ENCODE measurements at regions not wholly inside any gene's neighbourhood (a gene's known extent, or its start where the extent isn't known, plus 50 kb on each side); places are given as distances from the start of the nearest gene placed in this dataset.

- ChIA-PET CTCF (no interaction called here), POLR2A (ENCODE audit: unreplicated experiment) (no interaction called here)
- Histone ChIP-seq H3K27ac (no peak overlapping the region), H3F3A (ENCODE audit: insufficient read depth, low read depth) (no peaks in the 10 kb centered on the region), H3K9me3 (ENCODE audit: insufficient read depth, low read depth) (no peaks in the 10 kb centered on the region), H3K36me3 (ENCODE audit: low read depth) (no peaks in the 10 kb centered on the region), H3K27me3 (ENCODE audit: insufficient read depth, low read depth) (peaks cover 17% of the 10 kb centered on the region), H2AFZ (no peak overlapping the region), H4K20me1 (ENCODE audit: insufficient read depth) (no peaks in the 10 kb centered on the region), H3K4me2 (no peak overlapping the region), H3K9me2 (ENCODE audit: insufficient read depth) (no peaks in the 10 kb centered on the region), H3K79me2 (ENCODE audit: low read depth) (no peaks in the 10 kb centered on the region), H3K4me1 (replicated peaks; ENCODE audit: insufficient read depth) (no peaks in the 10 kb centered on the region), H3K4me3 (no peak overlapping the region)
- no TSS peak for BruUV-seq (replicated peaks)
- no peak for TF ChIP-seq EZH2 (IDR thresholded peaks at IDR 0.05; ENCODE audit: low read depth)
- TF ChIP-seq, protein P1, sequence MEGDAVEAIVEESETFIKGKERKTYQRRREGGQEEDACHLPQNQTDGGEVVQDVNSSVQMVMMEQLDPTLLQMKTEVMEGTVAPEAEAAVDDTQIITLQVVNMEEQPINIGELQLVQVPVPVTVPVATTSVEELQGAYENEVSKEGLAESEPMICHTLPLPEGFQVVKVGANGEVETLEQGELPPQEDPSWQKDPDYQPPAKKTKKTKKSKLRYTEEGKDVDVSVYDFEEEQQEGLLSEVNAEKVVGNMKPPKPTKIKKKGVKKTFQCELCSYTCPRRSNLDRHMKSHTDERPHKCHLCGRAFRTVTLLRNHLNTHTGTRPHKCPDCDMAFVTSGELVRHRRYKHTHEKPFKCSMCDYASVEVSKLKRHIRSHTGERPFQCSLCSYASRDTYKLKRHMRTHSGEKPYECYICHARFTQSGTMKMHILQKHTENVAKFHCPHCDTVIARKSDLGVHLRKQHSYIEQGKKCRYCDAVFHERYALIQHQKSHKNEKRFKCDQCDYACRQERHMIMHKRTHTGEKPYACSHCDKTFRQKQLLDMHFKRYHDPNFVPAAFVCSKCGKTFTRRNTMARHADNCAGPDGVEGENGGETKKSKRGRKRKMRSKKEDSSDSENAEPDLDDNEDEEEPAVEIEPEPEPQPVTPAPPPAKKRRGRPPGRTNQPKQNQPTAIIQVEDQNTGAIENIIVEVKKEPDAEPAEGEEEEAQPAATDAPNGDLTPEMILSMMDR (conservative IDR thresholded peaks at IDR 0.05), result no peak
- DNase-seq, result no peak
- intact Hi-C loops (cut with micrococcal nuclease; ENCODE audit: unreplicated experiment), result no loop called here
Observed at GRCh38 chr20:21839982-21840381, 134.5 kb downstream of the PAX1 start.

DNA sequence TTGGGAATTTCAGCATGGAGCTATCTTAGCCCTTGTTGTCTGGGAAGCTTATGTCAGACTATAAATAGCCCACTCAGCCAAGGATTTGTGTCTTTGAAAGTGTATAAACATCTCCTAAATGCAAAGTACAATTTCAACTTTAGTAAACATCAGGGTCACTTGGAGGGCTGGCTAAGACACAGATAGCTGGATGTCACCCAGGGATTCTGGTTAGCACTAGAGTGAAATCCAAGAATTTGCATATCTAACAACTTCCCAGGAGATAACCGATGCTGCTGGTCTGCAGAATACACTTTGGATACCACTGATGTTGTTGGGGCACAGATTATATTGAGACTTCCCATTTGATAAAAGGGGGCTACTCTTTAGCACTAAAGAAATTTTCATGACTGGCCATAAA lies 130.9 kb downstream of the PAX1 start:
- H3K9me2 ChIP-seq (ENCODE audit: insufficient read depth), result no peaks in the 10 kb centered on the region
- TF ChIP-seq, protein P1 (conservative IDR thresholded peaks at IDR 0.05), result no peak
- no peak for TF ChIP-seq EZH2 (IDR thresholded peaks at IDR 0.05; ENCODE audit: low read depth)
- H3K79me2 ChIP-seq (ENCODE audit: low read depth), result no peaks in the 10 kb centered on the region
- H4K20me1 ChIP-seq (ENCODE audit: insufficient read depth), result no peaks in the 10 kb centered on the region
- H3K4me1 ChIP-seq (replicated peaks; ENCODE audit: insufficient read depth), result no peaks in the 10 kb centered on the region
- no peak for DNase-seq
- peaks cover 27% of the 10 kb centered on the region for H3K27me3 ChIP-seq (ENCODE audit: insufficient read depth, low read depth)
- BruUV-seq (replicated peaks), result no TSS peak
- CTCF ChIA-PET, result no interaction called here
- POLR2A ChIA-PET (ENCODE audit: unreplicated experiment), result no interaction called here
- H3K4me2 ChIP-seq, result no peak overlapping the region
- H3K9me3 ChIP-seq (ENCODE audit: insufficient read depth, low read depth), result no peaks in the 10 kb centered on the region
- H3F3A ChIP-seq (ENCODE audit: insufficient read depth, low read depth), result no peaks in the 10 kb centered on the region
- no peak overlapping the region for H3K4me3 ChIP-seq
- H3K36me3 ChIP-seq (ENCODE audit: low read depth), result no peaks in the 10 kb centered on the region
- intact Hi-C loops (cut with micrococcal nuclease; ENCODE audit: unreplicated experiment), result no loop called here
- no peak overlapping the region for H2AFZ ChIP-seq
- no peak overlapping the region for H3K27ac ChIP-seq

DNA sequence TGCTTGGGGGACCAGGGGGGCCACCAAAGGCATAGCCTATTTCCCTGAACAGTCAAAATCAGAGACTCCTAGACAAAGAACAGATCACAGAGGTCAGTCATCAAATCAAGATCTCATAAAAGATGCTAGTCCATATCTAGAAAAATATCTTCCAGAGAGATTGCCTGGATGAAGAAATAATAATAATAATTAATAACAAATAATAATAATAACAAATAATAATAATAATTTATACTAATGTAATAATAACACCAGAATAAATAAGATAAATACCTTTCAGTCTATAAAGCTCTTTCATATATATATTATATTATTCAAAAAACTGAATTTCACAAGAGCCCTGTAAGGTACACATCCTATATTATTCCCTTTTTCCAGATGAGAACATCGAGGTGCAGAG lies 129.6 kb downstream of the PAX1 start:
- H3K36me3 ChIP-seq (ENCODE audit: low read depth), result no peaks in the 10 kb centered on the region
- H3K4me2 ChIP-seq, result no peak overlapping the region
- H3F3A ChIP-seq (ENCODE audit: insufficient read depth, low read depth), result no peaks in the 10 kb centered on the region
- H3K27me3 ChIP-seq (ENCODE audit: insufficient read depth, low read depth), result peaks cover 18% of the 10 kb centered on the region
- ChIA-PET CTCF (no interaction called here), POLR2A (ENCODE audit: unreplicated experiment) (no interaction called here)
- TF ChIP-seq, protein P1 (conservative IDR thresholded peaks at IDR 0.05), result no peak
- no peak for TF ChIP-seq EZH2 (IDR thresholded peaks at IDR 0.05; ENCODE audit: low read depth)
- BruUV-seq (replicated peaks), result no TSS peak
- intact Hi-C loops (cut with micrococcal nuclease; ENCODE audit: unreplicated experiment), result no loop called here
- no peaks in the 10 kb centered on the region for H3K4me1 ChIP-seq (replicated peaks; ENCODE audit: insufficient read depth)
- no peak for DNase-seq
- no peak overlapping the region for H3K4me3 ChIP-seq
- no peak overlapping the region for H2AFZ ChIP-seq
- no peaks in the 10 kb centered on the region for H4K20me1 ChIP-seq (ENCODE audit: insufficient read depth)
- H3K9me2 ChIP-seq (ENCODE audit: insufficient read depth), result no peaks in the 10 kb centered on the region
- no peaks in the 10 kb centered on the region for H3K9me3 ChIP-seq (ENCODE audit: insufficient read depth, low read depth)
- no peaks in the 10 kb centered on the region for H3K79me2 ChIP-seq (ENCODE audit: low read depth)
- H3K27ac ChIP-seq, result no peak overlapping the region
